Neural cell (in vitro differentiated cells): ENCODE measurements at regions not wholly inside any gene's neighbourhood (a gene's known extent, or its start where the extent isn't known, plus 50 kb on each side); places are given as distances from the start of the nearest gene placed in this dataset.

Experiments used
- H2AFZ ChIP-seq: fragments of 200-600, 300-800 bp; sonication (generic), shearing (Covaris generic); 2 replicates; pipeline ENCODE4 v1.6.0; 2014; ENCODE audit warnings: low read depth, mild to moderate bottlenecking, antibody characterized with exemption, low read length, moderate library complexity
- H3F3A ChIP-seq: fragments of 200-600 bp; shearing (Covaris generic); 2 replicates; pipeline ENCODE4 v1.6.1; 2016; ENCODE audit warnings: mild to moderate bottlenecking, moderate library complexity, mixed read lengths, antibody characterized with exemption, low read length; ENCODE audit not compliant: insufficient read depth, poor library complexity, severe bottlenecking
- H3K27ac ChIP-seq: fragments of 200-600, 300-800 bp; sonication (generic), shearing (Covaris generic); 2 replicates; pipeline ENCODE4 v1.5.1; 2014; ENCODE audit warnings: mild to moderate bottlenecking, low read length, moderate library complexity
- H3K27me3 ChIP-seq: fragments of 300-800, 200-600 bp; sonication (generic), shearing (Covaris generic); 2 replicates; pipeline ENCODE4 v1.6.0; 2014; ENCODE audit warnings: mild to moderate bottlenecking, low read depth, low read length, moderate library complexity; ENCODE audit not compliant: insufficient read depth
- H3K36me3 ChIP-seq: fragments of 300-800, 200-600 bp; sonication (generic), shearing (Covaris generic); 2 replicates; pipeline ENCODE4 v1.5.1; 2014; ENCODE audit warnings: mild to moderate bottlenecking, antibody characterized with exemption, low read length, moderate library complexity; ENCODE audit not compliant: insufficient read depth
- H3K4me2 ChIP-seq: fragments of 300-800, 200-600 bp; sonication (generic), shearing (Covaris generic); 2 replicates; pipeline ENCODE4 v1.6.0; 2014; ENCODE audit warnings: mild to moderate bottlenecking, low read length
- H3K4me3 ChIP-seq: fragments of 300-800, 200-600 bp; sonication (generic), shearing (Covaris generic); 2 replicates; pipeline ENCODE4 v1.5.1; 2014; ENCODE audit warnings: mild to moderate bottlenecking, low read length, moderate library complexity
- H3K79me2 ChIP-seq: fragments of 200-600 bp; shearing (Covaris generic); replicated peaks from 2 replicates; pipeline ENCODE4 v1.6.0; 2014; ENCODE audit warnings: mild to moderate bottlenecking, low read length, moderate library complexity; ENCODE audit not compliant: insufficient read depth
- H3K9ac ChIP-seq: fragments of 300-800, 200-600 bp; sonication (generic), shearing (Covaris generic); 2 replicates; pipeline ENCODE4 v1.6.1; 2016; ENCODE audit warnings: mild to moderate bottlenecking, low read length, mixed read lengths
- H3K9me2 ChIP-seq: fragments of 200-600 bp; shearing (Covaris generic); 2 replicates; pipeline ENCODE4 v1.6.1; 2016; ENCODE audit warnings: mild to moderate bottlenecking, low read length, mixed read lengths; ENCODE audit not compliant: insufficient read depth
- H3K9me3 ChIP-seq: fragments of 200-600, 300-800 bp; sonication (generic), shearing (Covaris generic); 2 replicates; pipeline ENCODE4 v1.6.1; 2016; ENCODE audit warnings: mild to moderate bottlenecking, mixed run types, low read length, moderate library complexity, mixed read lengths
- H4K20me1 ChIP-seq: fragments of 200-600 bp; shearing (Covaris generic); 2 replicates; pipeline ENCODE4 v1.6.1; 2016; ENCODE audit warnings: mild to moderate bottlenecking, mixed run types; ENCODE audit not compliant: insufficient read depth
- EP300 ChIP-seq: fragments of 450-650 bp; conservative IDR thresholded peaks from 2 replicates; pipeline ENCODE4 v1.6.1; 2014; ENCODE audit warnings: antibody characterized with exemption, mild to moderate bottlenecking, moderate library complexity; ENCODE audit not compliant: poor library complexity, severe bottlenecking
- EZH2 ChIP-seq: fragments of 200-600, 300-800 bp; shearing (Covaris generic), sonication (generic); IDR thresholded peaks from 2 replicates; pipeline ENCODE4 v1.6.1; 2014; ENCODE audit warnings: antibody characterized with exemption, low read length, borderline replicate concordance, mild to moderate bottlenecking; ENCODE audit not compliant: insufficient read depth, poor library complexity, severe bottlenecking
- MXI1 ChIP-seq: fragments of 450-650 bp; conservative IDR thresholded peaks from 2 replicates; pipeline ENCODE4 v1.6.1; 2014; ENCODE audit warnings: antibody characterized with exemption, mild to moderate bottlenecking; ENCODE audit not compliant: poor library complexity, severe bottlenecking
- POLR2AphosphoS5 ChIP-seq: IDR thresholded peaks from 2 replicates; pipeline ENCODE4 v1.6.1; 2012
- RAD21 ChIP-seq: fragments of 450-650 bp; conservative IDR thresholded peaks from 2 replicates; pipeline ENCODE4 v1.6.1; 2014; ENCODE audit warnings: antibody characterized with exemption, mild to moderate bottlenecking, moderate library complexity
- SMC3 ChIP-seq: fragments of 450-650 bp; conservative IDR thresholded peaks from 2 replicates; pipeline ENCODE4 v1.6.1; 2014; ENCODE audit warnings: antibody characterized with exemption, mild to moderate bottlenecking, moderate library complexity; ENCODE audit not compliant: poor library complexity
- TAF1 ChIP-seq: IDR thresholded peaks from 2 replicates; pipeline ENCODE4 v1.6.1; 2012; ENCODE audit warnings: low read depth
- TF ChIP-seq, protein P1 (sequence below): fragments of 450-650 bp; IDR thresholded peaks from 2 replicates; pipeline ENCODE4 v1.5.1; 2014; ENCODE audit warnings: antibody characterized with exemption, mild to moderate bottlenecking, moderate library complexity; ENCODE audit not compliant: poor library complexity, severe bottlenecking
- TF ChIP-seq, protein P2 (sequence below): IDR thresholded peaks from 2 replicates; pipeline ENCODE4 v1.6.1; 2012; ENCODE audit warnings: borderline replicate concordance

DNA sequence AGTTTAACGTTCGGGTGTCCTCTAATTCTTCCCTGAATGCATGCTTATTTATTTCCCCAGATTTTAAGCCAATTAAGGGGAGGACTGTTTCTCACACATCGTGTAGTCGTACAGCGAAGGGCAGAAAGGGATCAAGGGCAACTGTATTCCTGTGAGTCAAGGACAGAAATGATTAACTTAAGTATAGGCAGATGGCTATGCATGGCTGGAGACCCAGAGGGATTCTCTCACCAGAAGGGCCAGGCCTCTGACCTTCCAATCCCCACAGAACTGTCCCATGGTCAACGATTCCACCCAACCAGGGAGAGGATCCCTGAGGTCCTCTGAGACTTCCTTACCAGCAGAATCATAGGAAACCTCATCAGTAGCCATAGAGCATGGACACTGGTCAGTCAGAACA, 161.8 kb upstream of the MAP1B start:
- Histone ChIP-seq H3F3A (no peaks in the 10 kb centered on the region), H3K36me3 (no peaks in the 10 kb centered on the region), H3K27ac (no peak overlapping the region), H4K20me1 (no peaks in the 10 kb centered on the region), H3K9me2 (no peaks in the 10 kb centered on the region), H3K79me2 (no peaks in the 10 kb centered on the region), H3K4me3 (no peak overlapping the region), H3K9ac (no peak overlapping the region), H3K9me3 (peaks cover 2% of the 10 kb centered on the region), H3K27me3 (no peaks in the 10 kb centered on the region), H2AFZ (no peak overlapping the region), H3K4me2 (no peak overlapping the region)
- TF ChIP-seq EZH2 = no peak
- TF ChIP-seq MXI1 = no peak
- TF ChIP-seq, protein P1, sequence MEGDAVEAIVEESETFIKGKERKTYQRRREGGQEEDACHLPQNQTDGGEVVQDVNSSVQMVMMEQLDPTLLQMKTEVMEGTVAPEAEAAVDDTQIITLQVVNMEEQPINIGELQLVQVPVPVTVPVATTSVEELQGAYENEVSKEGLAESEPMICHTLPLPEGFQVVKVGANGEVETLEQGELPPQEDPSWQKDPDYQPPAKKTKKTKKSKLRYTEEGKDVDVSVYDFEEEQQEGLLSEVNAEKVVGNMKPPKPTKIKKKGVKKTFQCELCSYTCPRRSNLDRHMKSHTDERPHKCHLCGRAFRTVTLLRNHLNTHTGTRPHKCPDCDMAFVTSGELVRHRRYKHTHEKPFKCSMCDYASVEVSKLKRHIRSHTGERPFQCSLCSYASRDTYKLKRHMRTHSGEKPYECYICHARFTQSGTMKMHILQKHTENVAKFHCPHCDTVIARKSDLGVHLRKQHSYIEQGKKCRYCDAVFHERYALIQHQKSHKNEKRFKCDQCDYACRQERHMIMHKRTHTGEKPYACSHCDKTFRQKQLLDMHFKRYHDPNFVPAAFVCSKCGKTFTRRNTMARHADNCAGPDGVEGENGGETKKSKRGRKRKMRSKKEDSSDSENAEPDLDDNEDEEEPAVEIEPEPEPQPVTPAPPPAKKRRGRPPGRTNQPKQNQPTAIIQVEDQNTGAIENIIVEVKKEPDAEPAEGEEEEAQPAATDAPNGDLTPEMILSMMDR = no peak
- TF ChIP-seq, protein P2, sequence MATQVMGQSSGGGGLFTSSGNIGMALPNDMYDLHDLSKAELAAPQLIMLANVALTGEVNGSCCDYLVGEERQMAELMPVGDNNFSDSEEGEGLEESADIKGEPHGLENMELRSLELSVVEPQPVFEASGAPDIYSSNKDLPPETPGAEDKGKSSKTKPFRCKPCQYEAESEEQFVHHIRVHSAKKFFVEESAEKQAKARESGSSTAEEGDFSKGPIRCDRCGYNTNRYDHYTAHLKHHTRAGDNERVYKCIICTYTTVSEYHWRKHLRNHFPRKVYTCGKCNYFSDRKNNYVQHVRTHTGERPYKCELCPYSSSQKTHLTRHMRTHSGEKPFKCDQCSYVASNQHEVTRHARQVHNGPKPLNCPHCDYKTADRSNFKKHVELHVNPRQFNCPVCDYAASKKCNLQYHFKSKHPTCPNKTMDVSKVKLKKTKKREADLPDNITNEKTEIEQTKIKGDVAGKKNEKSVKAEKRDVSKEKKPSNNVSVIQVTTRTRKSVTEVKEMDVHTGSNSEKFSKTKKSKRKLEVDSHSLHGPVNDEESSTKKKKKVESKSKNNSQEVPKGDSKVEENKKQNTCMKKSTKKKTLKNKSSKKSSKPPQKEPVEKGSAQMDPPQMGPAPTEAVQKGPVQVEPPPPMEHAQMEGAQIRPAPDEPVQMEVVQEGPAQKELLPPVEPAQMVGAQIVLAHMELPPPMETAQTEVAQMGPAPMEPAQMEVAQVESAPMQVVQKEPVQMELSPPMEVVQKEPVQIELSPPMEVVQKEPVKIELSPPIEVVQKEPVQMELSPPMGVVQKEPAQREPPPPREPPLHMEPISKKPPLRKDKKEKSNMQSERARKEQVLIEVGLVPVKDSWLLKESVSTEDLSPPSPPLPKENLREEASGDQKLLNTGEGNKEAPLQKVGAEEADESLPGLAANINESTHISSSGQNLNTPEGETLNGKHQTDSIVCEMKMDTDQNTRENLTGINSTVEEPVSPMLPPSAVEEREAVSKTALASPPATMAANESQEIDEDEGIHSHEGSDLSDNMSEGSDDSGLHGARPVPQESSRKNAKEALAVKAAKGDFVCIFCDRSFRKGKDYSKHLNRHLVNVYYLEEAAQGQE = no peak
- TF ChIP-seq TAF1 = no peak

DNA sequence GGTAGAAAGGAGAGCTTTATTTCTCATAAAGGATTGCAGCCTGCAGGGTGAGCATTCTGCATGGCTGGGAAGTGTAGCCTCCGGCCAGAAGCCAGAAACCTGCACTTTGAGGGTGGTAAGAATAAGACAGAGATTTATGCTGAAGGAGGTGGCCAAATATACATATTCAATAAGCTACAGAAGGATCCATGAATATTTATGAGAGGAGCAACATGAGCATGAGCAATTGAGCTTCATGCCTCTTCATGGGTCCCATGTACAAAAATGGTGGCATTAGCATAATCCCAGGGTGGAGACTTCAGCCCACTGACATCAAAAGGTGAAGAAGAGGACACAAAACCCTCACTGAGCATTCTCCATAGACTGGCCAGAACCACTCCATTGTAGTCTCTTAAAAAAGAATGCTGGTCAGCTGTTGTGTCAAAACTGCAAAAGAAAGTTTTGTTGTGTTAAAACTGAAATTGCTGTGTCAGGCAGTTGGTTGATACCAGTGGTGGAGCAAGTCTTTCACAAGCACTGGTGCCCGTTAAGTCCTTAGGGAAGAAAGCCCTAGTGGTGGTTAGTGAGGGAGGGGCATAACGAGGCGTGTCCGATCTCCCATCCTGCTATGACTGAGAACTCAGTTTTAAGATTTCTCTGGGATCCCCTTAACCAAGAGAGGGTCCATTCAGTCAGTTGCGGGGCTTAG, 160.8 kb upstream of the MAP1B start:
- no peak overlapping the region for H3K4me3 ChIP-seq
- H3K27me3 ChIP-seq = no peaks in the 10 kb centered on the region
- no peaks in the 10 kb centered on the region for H3K9me2 ChIP-seq
- H3K9ac ChIP-seq = no peak overlapping the region
- no peak for TF ChIP-seq POLR2AphosphoS5
- no peak for TF ChIP-seq RAD21
- no peak for TF ChIP-seq MXI1
- H4K20me1 ChIP-seq = no peaks in the 10 kb centered on the region
- no peaks in the 10 kb centered on the region for H3K79me2 ChIP-seq
- no peaks in the 10 kb centered on the region for H3K36me3 ChIP-seq
- H3K4me2 ChIP-seq = no peak overlapping the region
- peaks cover 2% of the 10 kb centered on the region for H3K9me3 ChIP-seq
- no peaks in the 10 kb centered on the region for H3F3A ChIP-seq
- no peak overlapping the region for H3K27ac ChIP-seq
- H2AFZ ChIP-seq = no peak overlapping the region

DNA sequence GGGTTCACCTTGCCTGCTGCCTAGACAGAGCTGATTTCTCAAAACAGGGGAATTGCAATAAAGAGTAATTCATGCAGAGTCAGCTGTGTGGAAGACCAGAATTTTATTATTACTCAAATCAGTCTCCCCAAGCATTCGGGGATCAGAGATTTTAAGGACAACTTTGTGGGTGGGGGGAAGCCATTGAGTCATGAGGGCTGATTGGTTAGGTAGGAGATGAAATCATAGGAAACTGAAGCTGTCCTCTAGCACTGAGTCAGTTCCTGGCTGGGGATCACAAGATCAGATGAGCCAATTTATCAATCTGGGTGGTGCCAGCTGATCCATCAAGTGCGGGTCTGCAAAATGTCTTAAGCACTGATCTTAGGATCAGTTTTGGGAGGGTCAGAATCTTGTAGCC, 159.1 kb upstream of the MAP1B start:
- no peaks in the 10 kb centered on the region for H3K27me3 ChIP-seq
- peaks cover 2% of the 10 kb centered on the region for H3K9me3 ChIP-seq
- no peak overlapping the region for H3K27ac ChIP-seq
- H3K9me2 ChIP-seq = no peaks in the 10 kb centered on the region
- no peaks in the 10 kb centered on the region for H4K20me1 ChIP-seq
- H3K79me2 ChIP-seq = no peaks in the 10 kb centered on the region
- no peak overlapping the region for H3K9ac ChIP-seq
- no peak for TF ChIP-seq POLR2AphosphoS5
- TF ChIP-seq, protein P2 = no peak
- TF ChIP-seq EP300 = no peak
- TF ChIP-seq SMC3 = no peak
- no peak for TF ChIP-seq TAF1
- TF ChIP-seq RAD21 = no peak
- TF ChIP-seq MXI1 = no peak
- no peak for TF ChIP-seq EZH2
- TF ChIP-seq, protein P1 = no peak
- H3K36me3 ChIP-seq = no peaks in the 10 kb centered on the region
- no peak overlapping the region for H2AFZ ChIP-seq
- no peaks in the 10 kb centered on the region for H3F3A ChIP-seq
- no peak overlapping the region for H3K4me2 ChIP-seq
- no peak overlapping the region for H3K4me3 ChIP-seq
